Lung (tissue), 11 donors: ENCODE measurements at regions not wholly inside any gene's neighbourhood (a gene's known extent, or its start where the extent isn't known, plus 50 kb on each side); places are given as distances from the start of the nearest gene placed in this dataset.

Experiments used
- ATAC-seq: fragments of 200-7000 bp; cut with Tn5 transposase; one replicate; pipeline ENCODE4 v1.9.1; 2020; ENCODE audit warnings: moderate number of reproducible peaks; ENCODE audit not compliant: insufficient read depth, low FRiP score
- DNase-seq, 3 donors: peaks; one replicate each; pipeline ENCODE4 v3.0.0-alpha.2; 2013 to 2017
- H3K27ac ChIP-seq, 2 donors: one replicate each; pipeline ENCODE4 v1.5.1; 2013; ENCODE audit warnings: mild to moderate bottlenecking in 2 of 2, moderate library complexity in 2 of 2, control low read depth in 1 of 2, inconsistent platforms in 1 of 2, low read depth in 1 of 2, low read length in 1 of 2
- H3K27me3 ChIP-seq, 3 donors: one replicate each; pipeline ENCODE4 v1.5.1; 2013; ENCODE audit warnings: low read length in 2 of 3; ENCODE audit not compliant: control insufficient read depth in 3 of 3, insufficient read depth in 3 of 3
- H3K36me3 ChIP-seq, 4 donors: one replicate each; pipeline ENCODE4 v1.5.1; 2013; ENCODE audit warnings: low read length in 4 of 4, mild to moderate bottlenecking in 1 of 4, moderate library complexity in 1 of 4; ENCODE audit not compliant: control insufficient read depth in 4 of 4, insufficient read depth in 4 of 4
- H3K4me1 ChIP-seq, 5 donors: one replicate each; pipeline ENCODE4 v1.5.1; 2013; ENCODE audit warnings: low read length in 5 of 5, mild to moderate bottlenecking in 2 of 5, moderate library complexity in 1 of 5; ENCODE audit not compliant: control insufficient read depth in 5 of 5, insufficient read depth in 5 of 5
- H3K4me3 ChIP-seq: one replicate; pipeline ENCODE4 v1.5.1; 2013; ENCODE audit warnings: mild to moderate bottlenecking, control low read depth, moderate library complexity
- H3K9ac ChIP-seq, 2 donors: one replicate each; pipeline ENCODE4 v1.5.1; 2013; ENCODE audit warnings: low read length in 2 of 2, control low read depth in 1 of 2; ENCODE audit not compliant: insufficient read depth in 1 of 2
- H3K9me3 ChIP-seq, 4 donors: one replicate each; pipeline ENCODE4 v1.5.1; 2013; ENCODE audit warnings: low read length in 3 of 4, mild to moderate bottlenecking in 1 of 4, moderate library complexity in 1 of 4; ENCODE audit not compliant: control insufficient read depth in 4 of 4, insufficient read depth in 3 of 4
- CTCF ChIP-seq: IDR thresholded peaks from 2 replicates; pipeline ENCODE4 v1.5.1; 2012; ENCODE audit warnings: mild to moderate bottlenecking; ENCODE audit errors: control extremely low read depth, extremely low read depth
- WGBS, 2 donors: extraction: QIAGEN DNeasy Blood & Tissue Kit; methylation state at CpG; one replicate each; pipeline ENCODE4 v1.1.7; 2013; 5-methylcytosine and 5-hydroxymethylcytosine counted together
- donor health status: control.
- donor health status: control.
- donor health status: Bipolar disorder and iron deficiency.
- donor health status: healthy.
- donor health status: DM: yes; HTN: yes; CAD: no.

DNA sequence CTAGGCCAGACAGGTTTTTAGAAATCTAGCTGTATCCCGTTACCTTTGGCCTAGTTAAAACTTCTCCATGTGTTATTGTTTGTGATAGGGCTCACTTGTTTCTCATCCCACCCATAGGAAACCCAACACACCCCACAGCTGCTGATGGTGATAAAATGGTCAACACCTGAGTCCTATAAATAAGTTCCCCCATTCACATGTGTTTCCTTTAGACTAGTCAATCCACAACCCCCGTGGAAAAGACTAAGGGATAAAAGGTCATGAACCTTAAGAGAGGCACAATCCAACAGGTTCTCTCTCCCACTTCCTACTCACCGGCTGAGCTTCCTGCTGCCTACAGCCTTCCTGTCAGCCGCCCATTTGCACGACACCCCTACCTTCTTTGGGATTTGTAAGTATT is 768.4 kb downstream of the JRKL start:
- DNase-seq = peak in 2 of 3 donors; percentile 21 to 29
- no peaks in the 10 kb centered on the region for H3K27me3 ChIP-seq
- H3K4me1 ChIP-seq = no peaks in the 10 kb centered on the region
- H3K27ac ChIP-seq = no peak overlapping the region
- H3K4me3 ChIP-seq = no peak overlapping the region
- WGBS, 2 donors = 48 to 58% methylated on average over 5 of the region's 5 CpGs
- TF ChIP-seq CTCF = no peak
- no peaks in the 10 kb centered on the region for H3K36me3 ChIP-seq
- ATAC-seq = no peak
- no peaks in the 10 kb centered on the region for H3K9me3 ChIP-seq
- H3K9ac ChIP-seq = no peak overlapping the region

DNA sequence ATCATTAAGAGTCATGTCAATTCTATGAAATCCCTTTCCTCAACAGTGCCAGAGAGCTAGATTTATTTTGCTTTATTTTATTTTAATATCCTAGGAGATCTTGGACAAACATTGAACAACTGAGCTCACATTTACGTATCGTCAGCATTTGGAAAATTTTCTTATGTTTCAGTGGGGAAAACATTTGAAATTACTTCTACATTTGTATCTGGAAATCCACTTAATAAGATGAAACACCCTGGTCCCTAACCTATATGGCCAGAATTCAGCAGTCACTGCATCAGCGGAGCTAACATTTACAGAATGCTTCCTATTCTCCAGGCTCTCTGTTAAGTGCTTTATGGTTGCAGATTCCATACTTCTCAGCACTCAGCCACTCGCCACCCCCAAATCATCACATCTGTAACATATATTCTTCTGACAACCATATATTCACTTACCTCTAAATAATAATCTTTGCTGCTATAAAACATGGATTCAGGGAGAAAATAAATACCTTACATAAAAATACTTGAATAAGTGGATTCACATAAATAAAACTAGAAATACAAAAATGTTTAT is 773.9 kb downstream of the JRKL start:
- ATAC-seq (no peak), DNase-seq (no peak)
- Histone ChIP-seq H3K36me3 (no peaks in the 10 kb centered on the region), H3K4me3 (no peak overlapping the region), H3K9ac (no peak overlapping the region), H3K9me3 (no peaks in the 10 kb centered on the region), H3K27ac (no peak overlapping the region), H3K4me1 (no peaks in the 10 kb centered on the region), H3K27me3 (no peaks in the 10 kb centered on the region)
- 83 to 85% methylated on average over 4 of the region's 4 CpGs for WGBS, 2 donors
- no peak for TF ChIP-seq CTCF

DNA sequence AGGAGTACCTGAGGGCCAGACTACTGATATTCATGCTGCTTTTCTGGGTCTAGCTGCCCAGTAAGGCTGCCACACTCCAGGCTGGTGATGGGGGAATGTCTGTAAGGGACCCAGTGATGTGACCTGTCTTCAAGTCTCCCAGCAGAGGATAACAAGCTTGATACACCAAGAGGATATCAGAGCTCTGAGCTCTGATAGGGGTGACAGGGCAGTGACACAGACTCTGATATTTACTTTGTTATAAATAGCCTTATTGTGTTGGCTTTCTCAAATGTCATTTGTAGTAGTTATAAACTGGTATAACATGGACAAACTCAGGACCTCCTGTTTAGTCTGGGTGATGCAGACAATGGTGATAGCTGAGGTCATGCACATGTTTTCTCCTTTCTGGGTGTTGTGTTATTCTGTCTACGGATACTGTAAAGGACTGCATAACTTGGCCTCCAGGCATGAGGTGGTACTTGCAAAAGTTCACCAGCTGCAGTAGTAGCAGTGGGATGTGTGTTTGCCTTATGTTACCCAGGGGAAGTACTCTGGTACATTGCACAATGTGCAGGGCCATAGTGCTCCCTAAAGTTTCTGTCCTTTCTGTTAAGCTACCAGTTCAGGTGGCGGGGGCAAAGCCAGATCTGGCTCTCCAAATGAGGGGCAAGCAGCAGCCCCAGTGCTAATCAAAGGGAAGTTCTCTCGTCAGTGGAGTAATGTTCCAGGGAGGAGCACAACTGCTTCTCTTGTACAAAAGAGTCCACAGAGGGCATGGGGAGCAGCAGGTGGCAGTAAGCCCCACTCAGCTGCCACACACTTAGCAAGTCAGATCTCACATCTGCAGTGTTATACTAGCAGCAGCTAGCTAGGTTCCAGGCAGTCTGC is 812.2 kb downstream of the JRKL start:
- H3K27ac ChIP-seq = no peak overlapping the region
- ATAC-seq = no peak
- H3K36me3 ChIP-seq = no peaks in the 10 kb centered on the region
- peaks cover 0 to 6% (median 0%) of the 10 kb centered on the region in 5 donors for H3K4me1 ChIP-seq
- WGBS, 2 donors = 64 to 83% methylated on average over 3 of the region's 3 CpGs
- H3K27me3 ChIP-seq = no peaks in the 10 kb centered on the region
- DNase-seq = no peak
- peak overlapping the region; percentile 6 for H3K4me3 ChIP-seq
- no peak for TF ChIP-seq CTCF
- no peak overlapping the region for H3K9ac ChIP-seq
- peaks cover 0 to 11% (median 0%) of the 10 kb centered on the region in 4 donors for H3K9me3 ChIP-seq
